B cell (primary cell): ENCODE measurements at regions not wholly inside any gene's neighbourhood (a gene's known extent, or its start where the extent isn't known, plus 50 kb on each side); places are given as distances from the start of the nearest gene placed in this dataset.

Experiments used
- ATAC-seq: fragments of 200-7000 bp; cut with Tn5 transposase; one replicate; pipeline ENCODE4 v1.10.0; 2021; ENCODE audit warnings: low read depth, mild to moderate bottlenecking, moderate number of reproducible peaks, moderate library complexity
- CTCF ChIA-PET: fragments of 350-600 bp; sonication (Branson Sonifier 250); formaldehyde crosslinking; loops from one replicate; lab custom pipeline; 2021; ENCODE audit warnings: antibody characterized with exemption, inconsistent platforms; lab: Charles Lee
- POLR2A ChIA-PET: fragments of 350-600 bp; sonication (Branson Sonifier 250); formaldehyde crosslinking; loops from one replicate; lab custom pipeline; 2021; ENCODE audit warnings: antibody characterized with exemption; lab: Charles Lee
- DNase-seq: peaks from one replicate; pipeline ENCODE4 v3.0.0; 2013
- H2AFZ ChIP-seq: 2 replicates; pipeline ENCODE4 v1.6.1; 2012; ENCODE audit warnings: mild to moderate bottlenecking, low read depth, low read length; ENCODE audit not compliant: insufficient read depth, poor library complexity, severe bottlenecking
- H3K27ac ChIP-seq, 2 donors: 1 replicate in 1 of 2; 2 replicates in 1 of 2; pipeline ENCODE4 v1.5.1; 2012 to 2013; ENCODE audit warnings: low read length in 2 of 2, mild to moderate bottlenecking in 2 of 2, moderate library complexity in 1 of 2
- H3K27me3 ChIP-seq, 4 experiments: fragments of 200-600 bp in 1 of 4; sonication (generic) in 1 of 4; replicated peaks in 1 of 4; 1 replicate in 2 of 4; 2 replicates in 2 of 4; pipeline versions ENCODE4 v1.6.1 to v1.7.0; 2013 to 2016; ENCODE audit warnings: low read length in 3 of 4, mild to moderate bottlenecking in 2 of 4, mixed read lengths in 1 of 4, moderate library complexity in 1 of 4; ENCODE audit not compliant: insufficient read depth in 4 of 4, control insufficient read depth in 3 of 4; ENCODE audit errors: control extremely low read depth in 1 of 4
- H3K36me3 ChIP-seq, 2 experiments: replicated peaks in 1 of 2; 1 replicate in 1 of 2; 2 replicates in 1 of 2; pipeline versions ENCODE4 v1.6.1 to v1.7.1; 2013; ENCODE audit warnings: low read length in 1 of 2; ENCODE audit not compliant: insufficient read depth in 2 of 2, control insufficient read depth in 1 of 2; ENCODE audit errors: control extremely low read depth in 1 of 2, extremely low read depth in 1 of 2
- H3K4me1 ChIP-seq, 2 donors: fragments of 200-600 bp in 1 of 2; sonication (generic) in 1 of 2; 1 replicate in 1 of 2; 2 replicates in 1 of 2; pipeline versions ENCODE4 v1.5.1 to v1.6.1; 2013 to 2017; ENCODE audit warnings: low read length in 2 of 2; ENCODE audit not compliant: control insufficient read depth in 2 of 2, insufficient read depth in 2 of 2
- H3K4me2 ChIP-seq: replicated peaks from 2 replicates; pipeline ENCODE3; 2012; ENCODE audit warnings: mild to moderate bottlenecking, low read depth, low read length; ENCODE audit not compliant: poor library complexity, severe bottlenecking
- H3K4me3 ChIP-seq, 5 experiments: fragments of 200-600 bp in 1 of 5; sonication (generic) in 1 of 5; 1 replicate in 3 of 5; 2 replicates in 2 of 5; pipeline versions ENCODE4 v1.5.1 to v1.7.0; 2011 to 2016; ENCODE audit warnings: low read length in 4 of 5, mild to moderate bottlenecking in 4 of 5, low read depth in 2 of 5, control low read depth in 1 of 5, moderate library complexity in 1 of 5; ENCODE audit not compliant: insufficient read depth in 1 of 5; ENCODE audit errors: control extremely low read depth in 1 of 5, extremely low read depth in 1 of 5
- H3K79me2 ChIP-seq: fragments of 200-600 bp; sonication (generic); one replicate; pipeline ENCODE4 v1.6.0; 2016; ENCODE audit warnings: low read length; ENCODE audit not compliant: control insufficient read depth, insufficient read depth
- H3K9ac ChIP-seq: fragments of 200-600 bp; sonication (generic); 2 replicates; pipeline ENCODE4 v1.6.1; 2017; ENCODE audit warnings: mild to moderate bottlenecking, low read length, moderate library complexity
- H3K9me3 ChIP-seq, 3 donors: one replicate each; pipeline versions ENCODE4 v1.6.1 to v1.7.1; 2013; ENCODE audit warnings: low read length in 2 of 3; ENCODE audit not compliant: control insufficient read depth in 2 of 3, insufficient read depth in 1 of 3; ENCODE audit errors: control extremely low read depth in 1 of 3
- H4K20me1 ChIP-seq: 2 replicates; pipeline ENCODE4 v1.6.0; 2012; ENCODE audit warnings: mild to moderate bottlenecking, low read length; ENCODE audit not compliant: insufficient read depth, control insufficient read depth, poor library complexity, severe bottlenecking
- H3K27ac Mint-ChIP-seq: one replicate; pipeline ENCODE4 v1.8.0; 2021; ENCODE audit warnings: mixed read lengths
- H3K27me3 Mint-ChIP-seq: one replicate; pipeline ENCODE4 v1.8.0; 2021; ENCODE audit warnings: mixed read lengths
- H3K4me1 Mint-ChIP-seq: one replicate; pipeline ENCODE4 v1.8.0; 2021; ENCODE audit warnings: mixed read lengths
- H3K4me3 Mint-ChIP-seq: one replicate; pipeline ENCODE4 v1.8.0; 2021; ENCODE audit warnings: mixed read lengths
- H3K9me3 Mint-ChIP-seq: one replicate; pipeline ENCODE4 v1.8.0; 2022; ENCODE audit warnings: mixed read lengths; ENCODE audit not compliant: insufficient read depth
- CTCF ChIP-seq: fragments of 200-600 bp; IDR thresholded peaks from one replicate; pipeline ENCODE4 v1.8.0; 2022; ENCODE audit warnings: antibody characterized with exemption, mild to moderate bottlenecking
- EZH2 ChIP-seq: IDR thresholded peaks from 2 replicates; pipeline ENCODE4 v1.6.1; 2012; ENCODE audit warnings: borderline replicate concordance, low read depth, mild to moderate bottlenecking, moderate library complexity, low read length; ENCODE audit not compliant: insufficient read depth, poor library complexity, severe bottlenecking
- WGBS: methylation state at CpG from one replicate; pipeline ENCODE4 v1.1.5; 2013; ENCODE audit warnings: missing lambda C conversion rate; ENCODE audit not compliant: insufficient coverage; 5-methylcytosine and 5-hydroxymethylcytosine counted together
- intact Hi-C: fragments of 100-400 bp; cut with micrococcal nuclease; formaldehyde crosslinking; loops from one replicate; pipeline ENCODE4 v1.10.0; 2022

- H3K27ac Mint-ChIP-seq = no peak overlapping the region
- intact Hi-C loops = no loop called here
- Histone ChIP-seq H2AFZ (no peak overlapping the region), H3K9me3 (peaks cover 0 to 3% (median 0%) of the 10 kb centered on the region in 3 donors), H3K27ac (no peak overlapping the region), H3K4me2 (no peak overlapping the region), H3K79me2 (no peaks in the 10 kb centered on the region), H3K4me3 (no peak overlapping the region), H3K36me3 (no peaks in the 10 kb centered on the region), H4K20me1 (no peaks in the 10 kb centered on the region), H3K27me3 (no peaks in the 10 kb centered on the region), H3K4me1 (no peaks in the 10 kb centered on the region), H3K9ac (no peak overlapping the region)
- POLR2A ChIA-PET = no interaction called here
- H3K4me3 Mint-ChIP-seq = no peak overlapping the region
- DNase-seq (no peak), ATAC-seq (no peak)
- no CpG with 5 or more reads among the region's 1 CpG for WGBS
- TF ChIP-seq EZH2 (no peak), CTCF (no peak)
- H3K27me3 Mint-ChIP-seq = peaks cover 18% of the 10 kb centered on the region
- CTCF ChIA-PET = no interaction called here
- no peaks in the 10 kb centered on the region for H3K4me1 Mint-ChIP-seq
- H3K9me3 Mint-ChIP-seq = no peaks in the 10 kb centered on the region
Observed at GRCh38 chr4:17367201-17367600, 144.7 kb downstream of the QDPR start.

DNA sequence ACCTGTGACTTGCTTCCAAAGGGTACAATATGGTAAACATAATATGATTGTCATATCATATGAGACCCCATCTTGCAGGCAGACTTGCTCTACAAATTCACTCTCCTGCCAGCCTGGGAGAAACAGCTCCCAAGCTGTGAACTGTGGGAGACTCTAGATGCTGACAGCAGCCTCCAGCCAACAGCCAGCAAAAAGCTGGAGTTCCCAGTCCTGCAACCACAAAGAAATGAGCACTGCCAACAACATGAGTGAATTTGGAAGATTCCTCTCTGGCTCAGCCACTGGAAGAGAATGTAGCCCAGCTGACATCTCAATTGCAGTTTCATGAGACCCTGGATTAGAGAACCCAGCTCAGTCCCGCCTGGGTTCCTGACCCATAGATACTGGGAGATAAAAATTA lies 145.4 kb downstream of the QDPR start:
- Histone ChIP-seq H3K27me3 (peaks cover 0 to 2% (median 0%) of the 10 kb centered on the region in 4 experiments), H3K9me3 (peaks cover 0 to 3% (median 0%) of the 10 kb centered on the region in 3 donors), H3K27ac (no peak overlapping the region), H3K36me3 (no peaks in the 10 kb centered on the region), H3K9ac (no peak overlapping the region), H3K4me3 (no peak overlapping the region), H2AFZ (no peak overlapping the region), H3K4me1 (no peaks in the 10 kb centered on the region), H4K20me1 (no peaks in the 10 kb centered on the region), H3K4me2 (no peak overlapping the region), H3K79me2 (no peaks in the 10 kb centered on the region)
- no peak overlapping the region for H3K4me3 Mint-ChIP-seq
- no peaks in the 10 kb centered on the region for H3K9me3 Mint-ChIP-seq
- DNase-seq = no peak
- no peak overlapping the region for H3K27ac Mint-ChIP-seq
- H3K27me3 Mint-ChIP-seq = peaks cover 20% of the 10 kb centered on the region
- CTCF ChIA-PET = interaction anchor here (1.2 kb wide), 1 partner anchor 81 kb away, joined by 3 read pairs; no protein-coding TSS in a partner anchor
- no peak for ATAC-seq
- POLR2A ChIA-PET = no interaction called here
- TF ChIP-seq CTCF (no peak), EZH2 (no peak)
- WGBS = no CpG with 5 or more reads among the region's 1 CpG
- intact Hi-C loops = no loop called here
- H3K4me1 Mint-ChIP-seq = no peaks in the 10 kb centered on the region
